Liver (tissue), 8 donors: ENCODE measurements at regions not wholly inside any gene's neighbourhood (a gene's known extent, or its start where the extent isn't known, plus 50 kb on each side); places are given as distances from the start of the nearest gene placed in this dataset.

Experiments used
- DNase-seq: peaks from one replicate; pipeline ENCODE4 v3.0.0-alpha.2; 2017; ENCODE audit warnings: low spot score
- H3K27ac ChIP-seq, 2 donors: one replicate each; pipeline ENCODE4 v1.7.0; 2013; ENCODE audit warnings: inconsistent platforms in 2 of 2, low read length in 2 of 2, control low read depth in 1 of 2, low read depth in 1 of 2, mild to moderate bottlenecking in 1 of 2
- H3K27me3 ChIP-seq, 4 donors: one replicate each; pipeline versions ENCODE4 v1.6.1 to v1.7.0; 2013; ENCODE audit warnings: low read length in 3 of 4, inconsistent platforms in 1 of 4, mild to moderate bottlenecking in 1 of 4, moderate library complexity in 1 of 4; ENCODE audit not compliant: control insufficient read depth in 4 of 4, insufficient read depth in 4 of 4
- H3K36me3 ChIP-seq, 4 donors: one replicate each; pipeline versions ENCODE4 v1.6.1 to v1.7.0; 2013; ENCODE audit warnings: low read length in 3 of 4, mild to moderate bottlenecking in 3 of 4, low read depth in 1 of 4, moderate library complexity in 1 of 4; ENCODE audit not compliant: control insufficient read depth in 4 of 4, insufficient read depth in 3 of 4
- H3K4me1 ChIP-seq, 4 donors: one replicate each; pipeline versions ENCODE4 v1.6.1 to v1.7.0; 2013; ENCODE audit warnings: low read length in 3 of 4, mild to moderate bottlenecking in 3 of 4, moderate library complexity in 1 of 4; ENCODE audit not compliant: control insufficient read depth in 4 of 4, insufficient read depth in 4 of 4
- H3K4me3 ChIP-seq, 3 donors: one replicate each; pipeline versions ENCODE4 v1.6.1 to v1.7.0; 2013; ENCODE audit warnings: low read length in 3 of 3, control low read depth in 1 of 3, low read depth in 1 of 3, mild to moderate bottlenecking in 1 of 3
- H3K9ac ChIP-seq, 2 donors: one replicate each; pipeline ENCODE4 v1.7.0; 2013; ENCODE audit warnings: low read length in 2 of 2, mild to moderate bottlenecking in 2 of 2, moderate library complexity in 2 of 2, control low read depth in 1 of 2, low read depth in 1 of 2
- H3K9me3 ChIP-seq, 4 donors: one replicate each; pipeline versions ENCODE4 v1.6.1 to v1.7.0; 2013; ENCODE audit warnings: low read length in 3 of 4; ENCODE audit not compliant: control insufficient read depth in 4 of 4
- CTCF ChIP-seq: fragments of 150-350 bp; IDR thresholded peaks from 2 replicates; pipeline ENCODE4 v1.5.1; 2017; ENCODE audit warnings: improper control_type of control experiment, low read depth, low read length; ENCODE audit not compliant: missing input control
- EGR1 ChIP-seq, 2 donors: IDR thresholded peaks; 2 replicates each; pipeline ENCODE4 v1.6.1; 2016 to 2018; ENCODE audit warnings: antibody characterized with exemption in 2 of 2, low read depth in 2 of 2
- FOXA1 ChIP-seq: IDR thresholded peaks from 2 replicates; pipeline ENCODE4 v1.6.1; 2016; ENCODE audit warnings: antibody characterized with exemption
- FOXA2 ChIP-seq: IDR thresholded peaks from 2 replicates; pipeline ENCODE4 v1.6.1; 2016; ENCODE audit warnings: antibody characterized with exemption
- GABPA ChIP-seq, 2 donors: IDR thresholded peaks in 1 of 2; conservative IDR thresholded peaks in 1 of 2; 2 replicates each; pipeline ENCODE4 v1.6.1; 2016; ENCODE audit warnings: antibody characterized with exemption in 2 of 2, mild to moderate bottlenecking in 1 of 2, moderate library complexity in 1 of 2
- HNF4A ChIP-seq, 2 donors: conservative IDR thresholded peaks; 2 replicates each; pipeline ENCODE4 v1.6.1; 2016; ENCODE audit warnings: antibody characterized with exemption in 2 of 2, mild to moderate bottlenecking in 2 of 2
- HNF4G ChIP-seq: IDR thresholded peaks from 2 replicates; pipeline ENCODE4 v1.6.1; 2016; ENCODE audit warnings: antibody characterized with exemption
- JUND ChIP-seq, 2 donors: IDR thresholded peaks; 2 replicates each; pipeline ENCODE4 v1.6.1; 2016; ENCODE audit warnings: antibody characterized with exemption in 2 of 2
- NR2F2 ChIP-seq: IDR thresholded peaks from 2 replicates; pipeline ENCODE4 v1.6.1; 2016; ENCODE audit warnings: antibody characterized with exemption
- RAD21 ChIP-seq, 2 donors: IDR thresholded peaks; 2 replicates each; pipeline ENCODE4 v1.6.1; 2016; ENCODE audit warnings: antibody characterized with exemption in 2 of 2, mild to moderate bottlenecking in 2 of 2
- REST ChIP-seq: IDR thresholded peaks from 2 replicates; pipeline ENCODE4 v1.6.1; 2016; ENCODE audit warnings: antibody characterized with exemption, mild to moderate bottlenecking
- RXRA ChIP-seq, 2 donors: IDR thresholded peaks; 2 replicates each; pipeline ENCODE4 v1.6.1; 2017 to 2018; ENCODE audit warnings: antibody characterized with exemption in 2 of 2, mild to moderate bottlenecking in 1 of 2
- SP1 ChIP-seq: IDR thresholded peaks from 2 replicates; pipeline ENCODE4 v1.6.1; 2018; ENCODE audit warnings: antibody characterized with exemption, mild to moderate bottlenecking
- TAF1 ChIP-seq: conservative IDR thresholded peaks from 2 replicates; pipeline ENCODE4 v1.6.1; 2016; ENCODE audit warnings: antibody characterized with exemption, mild to moderate bottlenecking
- YY1 ChIP-seq: IDR thresholded peaks from 2 replicates; pipeline ENCODE4 v1.6.1; 2016; ENCODE audit warnings: antibody characterized with exemption, mild to moderate bottlenecking
- ZBTB33 ChIP-seq: IDR thresholded peaks from 2 replicates; pipeline ENCODE4 v1.6.1; 2016; ENCODE audit warnings: antibody characterized with exemption
- WGBS: extraction: QIAGEN DNeasy Blood & Tissue Kit; methylation state at CpG from one replicate; pipeline ENCODE4 v1.1.7; 2013; 5-methylcytosine and 5-hydroxymethylcytosine counted together
- TF ChIP-seq, protein P1 (sequence below): IDR thresholded peaks from 2 replicates; pipeline ENCODE4 v1.6.1; 2016; ENCODE audit warnings: antibody characterized with exemption
- TF ChIP-seq, protein P2 (sequence below): IDR thresholded peaks from 2 replicates; pipeline ENCODE4 v1.6.1; 2016; ENCODE audit warnings: antibody characterized with exemption
- donor health status: healthy.
- donor health status: healthy.
- donor health status: healthy.
- donor health status: healthy.
- donor health status: healthy.

- H3K36me3 ChIP-seq = no peaks in the 10 kb centered on the region
- no peak overlapping the region for H3K9ac ChIP-seq
- TF ChIP-seq RXRA (IDR thresholded peaks at IDR 0.05) (no peak), NR2F2 (no peak), SP1 (no peak), FOXA2 (no peak), HNF4A (conservative IDR thresholded peaks at IDR 0.05) (no peak), TAF1 (no peak), FOXA1 (no peak), RAD21 (IDR thresholded peaks at IDR 0.05) (no peak), EGR1 (IDR thresholded peaks at IDR 0.05; ENCODE audit: low read depth in 2 of 2) (no peak), JUND (IDR thresholded peaks at IDR 0.05) (no peak), GABPA (IDR thresholded peaks at IDR 0.05 in 1 of 2, conservative IDR thresholded peaks at IDR 0.05 in 1 of 2) (no peak), REST (no peak), CTCF (no peak), YY1 (no peak), ZBTB33 (no peak), HNF4G (no peak)
- TF ChIP-seq, protein P1, sequence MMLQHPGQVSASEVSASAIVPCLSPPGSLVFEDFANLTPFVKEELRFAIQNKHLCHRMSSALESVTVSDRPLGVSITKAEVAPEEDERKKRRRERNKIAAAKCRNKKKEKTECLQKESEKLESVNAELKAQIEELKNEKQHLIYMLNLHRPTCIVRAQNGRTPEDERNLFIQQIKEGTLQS = no peak
- TF ChIP-seq, protein P2, sequence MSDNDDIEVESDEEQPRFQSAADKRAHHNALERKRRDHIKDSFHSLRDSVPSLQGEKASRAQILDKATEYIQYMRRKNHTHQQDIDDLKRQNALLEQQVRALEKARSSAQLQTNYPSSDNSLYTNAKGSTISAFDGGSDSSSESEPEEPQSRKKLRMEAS = no peak
Measured at GRCh38 chr4:124945422-124945821, 232.9 kb upstream of the ANKRD50 start.

More at GRCh38 chr4:124945422-124945821, 232.9 kb upstream of the ANKRD50 start:
- no peaks in the 10 kb centered on the region for H3K9me3 ChIP-seq
- no peaks in the 10 kb centered on the region for H3K27me3 ChIP-seq
- peaks cover 0 to 9% (median 0%) of the 10 kb centered on the region in 4 donors for H3K4me1 ChIP-seq
- 66% methylated on average over 1 of the region's 1 CpG for WGBS
- no peak overlapping the region for H3K27ac ChIP-seq
- no peak for DNase-seq
- H3K4me3 ChIP-seq = no peak overlapping the region
